ENCODE measurements at regions not wholly inside any gene's neighbourhood (a gene's known extent, or its start where the extent isn't known, plus 50 kb on each side); places are given as distances from the start of the nearest gene placed in this dataset.

GRCh38 chr6:19332806-19333460, 504.2 kb upstream of the ID4 start:
- DNase-seq (ENCODE audit: low spot score), result no peak
- H3K27me3 Mint-ChIP-seq (ENCODE audit: low read depth), result no peaks in the 10 kb centered on the region
- no peaks in the 10 kb centered on the region for H3K4me1 Mint-ChIP-seq (ENCODE audit: low read depth)
- no peak overlapping the region for H3K27ac Mint-ChIP-seq
- H3K9me3 Mint-ChIP-seq, result peaks cover 11% of the 10 kb centered on the region
- no peaks in the 10 kb centered on the region for H3K36me3 Mint-ChIP-seq (ENCODE audit: low read depth)
- no peak overlapping the region for H3K4me3 Mint-ChIP-seq

DNA sequence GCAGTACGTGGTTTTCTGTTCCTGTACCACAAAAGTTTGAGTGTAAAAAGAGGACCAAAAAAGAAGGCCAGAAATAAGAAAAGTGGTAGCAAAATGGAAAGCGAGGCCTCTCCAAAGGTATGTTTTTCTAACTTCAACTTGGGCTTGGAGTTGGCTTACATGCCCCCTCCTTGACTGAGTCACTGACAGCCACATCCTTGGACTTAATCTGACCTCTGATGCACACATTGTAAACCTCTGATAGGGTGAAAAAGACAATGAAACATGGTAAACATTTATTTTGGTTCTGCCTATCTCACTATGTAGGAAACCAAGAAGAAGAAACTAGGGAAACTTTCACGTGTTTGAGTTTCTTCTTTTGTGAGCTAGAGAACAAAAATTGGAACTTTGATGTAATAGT, 503.2 kb upstream of the ID4 start:
- Mint-ChIP-seq H3K9me3 (peaks cover 11% of the 10 kb centered on the region), H3K36me3 (ENCODE audit: low read depth) (no peaks in the 10 kb centered on the region), H3K4me1 (ENCODE audit: low read depth) (no peaks in the 10 kb centered on the region), H3K27me3 (ENCODE audit: low read depth) (no peaks in the 10 kb centered on the region), H3K27ac (no peak overlapping the region), H3K4me3 (no peak overlapping the region)
- DNase-seq (ENCODE audit: low spot score), result no peak

GRCh38 chr6:19336579-19336978, 500.6 kb upstream of the ID4 start:
- no peaks in the 10 kb centered on the region for H3K27me3 Mint-ChIP-seq (ENCODE audit: low read depth)
- no peak overlapping the region for H3K4me3 Mint-ChIP-seq
- DNase-seq (ENCODE audit: low spot score), result no peak
- H3K4me1 Mint-ChIP-seq (ENCODE audit: low read depth), result no peaks in the 10 kb centered on the region
- no peaks in the 10 kb centered on the region for H3K36me3 Mint-ChIP-seq (ENCODE audit: low read depth)
- peaks cover 13% of the 10 kb centered on the region for H3K9me3 Mint-ChIP-seq
- no peak overlapping the region for H3K27ac Mint-ChIP-seq

DNA sequence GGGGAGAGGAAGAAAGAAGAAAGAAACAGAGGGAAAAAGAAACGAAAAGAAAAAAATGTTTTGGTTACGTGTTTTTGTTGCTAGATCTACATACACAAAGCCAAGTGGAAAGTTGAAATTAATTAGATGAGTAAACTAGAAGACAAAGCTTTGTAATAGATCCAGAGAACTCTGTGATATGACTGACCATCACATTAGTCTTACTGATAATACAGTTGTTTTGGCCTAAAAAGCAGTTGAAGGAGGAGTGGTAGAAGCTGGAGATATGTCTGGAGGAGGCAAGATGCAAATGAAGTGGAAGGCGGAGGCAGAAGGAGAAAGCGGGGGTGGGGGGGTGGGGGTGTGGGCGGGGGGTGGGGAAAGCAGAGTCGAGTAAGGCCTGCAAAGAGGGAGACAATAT, 500.1 kb upstream of the ID4 start:
- Mint-ChIP-seq H3K4me3 (no peak overlapping the region), H3K27ac (no peak overlapping the region), H3K4me1 (ENCODE audit: low read depth) (no peaks in the 10 kb centered on the region), H3K27me3 (ENCODE audit: low read depth) (no peaks in the 10 kb centered on the region), H3K9me3 (peaks cover 15% of the 10 kb centered on the region), H3K36me3 (ENCODE audit: low read depth) (no peaks in the 10 kb centered on the region)
- DNase-seq (ENCODE audit: low spot score), result no peak

DNA sequence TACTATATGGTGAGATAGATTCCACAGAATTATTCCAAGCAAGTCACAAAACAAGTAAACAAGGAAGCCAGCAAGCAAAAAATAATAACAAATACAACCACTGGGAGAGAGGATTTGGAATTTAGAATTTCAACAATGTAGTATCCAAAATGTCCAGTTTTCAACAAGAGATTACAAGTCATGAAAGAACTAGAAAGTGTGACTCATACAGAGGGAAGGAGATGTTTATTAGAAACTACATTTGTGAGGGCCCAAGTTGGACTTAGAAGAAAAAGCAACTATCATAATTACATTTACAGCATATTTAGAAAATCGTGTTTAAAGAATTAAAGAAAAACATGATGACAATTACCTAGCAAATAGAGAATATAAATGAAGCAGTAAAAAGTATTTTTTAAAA, 494.6 kb upstream of the ID4 start:
- no peak for DNase-seq (ENCODE audit: low spot score)
- Mint-ChIP-seq H3K27ac (no peak overlapping the region), H3K27me3 (ENCODE audit: low read depth) (no peaks in the 10 kb centered on the region), H3K4me1 (ENCODE audit: low read depth) (no peaks in the 10 kb centered on the region), H3K36me3 (ENCODE audit: low read depth) (no peaks in the 10 kb centered on the region), H3K4me3 (no peak overlapping the region), H3K9me3 (peaks cover 27% of the 10 kb centered on the region)

- H3K9me3 Mint-ChIP-seq, result peaks cover 21% of the 10 kb centered on the region
- DNase-seq (ENCODE audit: low spot score), result no peak
- no peaks in the 10 kb centered on the region for H3K4me1 Mint-ChIP-seq (ENCODE audit: low read depth)
- H3K36me3 Mint-ChIP-seq (ENCODE audit: low read depth), result no peaks in the 10 kb centered on the region
- no peak overlapping the region for H3K4me3 Mint-ChIP-seq
- H3K27ac Mint-ChIP-seq, result no peak overlapping the region
- no peaks in the 10 kb centered on the region for H3K27me3 Mint-ChIP-seq (ENCODE audit: low read depth)
These were observed 487.7 kb upstream of the ID4 start for GRCh38 chr6:19349429-19349828.

- Mint-ChIP-seq H3K27ac (no peak overlapping the region), H3K36me3 (ENCODE audit: low read depth) (no peaks in the 10 kb centered on the region), H3K4me3 (no peak overlapping the region), H3K27me3 (ENCODE audit: low read depth) (no peaks in the 10 kb centered on the region), H3K9me3 (peaks cover 16% of the 10 kb centered on the region), H3K4me1 (ENCODE audit: low read depth) (no peaks in the 10 kb centered on the region)
- DNase-seq (ENCODE audit: low spot score), result no peak
These were observed 483.0 kb upstream of the ID4 start for GRCh38 chr6:19354181-19354580.

GRCh38 chr6:19356692-19357091, 480.5 kb upstream of the ID4 start:
- Mint-ChIP-seq H3K4me1 (ENCODE audit: low read depth) (no peaks in the 10 kb centered on the region), H3K4me3 (no peak overlapping the region), H3K9me3 (peaks cover 5% of the 10 kb centered on the region), H3K27ac (no peak overlapping the region), H3K36me3 (ENCODE audit: low read depth) (no peaks in the 10 kb centered on the region), H3K27me3 (ENCODE audit: low read depth) (no peaks in the 10 kb centered on the region)
- no peak for DNase-seq (ENCODE audit: low spot score)

- DNase-seq (ENCODE audit: low spot score), result no peak
- peaks cover under 1% of the 10 kb centered on the region for H3K9me3 Mint-ChIP-seq
- H3K27ac Mint-ChIP-seq, result no peak overlapping the region
- H3K27me3 Mint-ChIP-seq (ENCODE audit: low read depth), result no peaks in the 10 kb centered on the region
- no peaks in the 10 kb centered on the region for H3K4me1 Mint-ChIP-seq (ENCODE audit: low read depth)
- no peaks in the 10 kb centered on the region for H3K36me3 Mint-ChIP-seq (ENCODE audit: low read depth)
- H3K4me3 Mint-ChIP-seq, result no peak overlapping the region
These were observed 474.8 kb upstream of the ID4 start for GRCh38 chr6:19362396-19362795.

GRCh38 chr6:19368511-19368910, 468.7 kb upstream of the ID4 start:
- H3K27ac Mint-ChIP-seq, result no peak overlapping the region
- H3K9me3 Mint-ChIP-seq, result peaks cover 9% of the 10 kb centered on the region
- H3K4me1 Mint-ChIP-seq (ENCODE audit: low read depth), result no peaks in the 10 kb centered on the region
- no peaks in the 10 kb centered on the region for H3K27me3 Mint-ChIP-seq (ENCODE audit: low read depth)
- no peak overlapping the region for H3K4me3 Mint-ChIP-seq
- H3K36me3 Mint-ChIP-seq (ENCODE audit: low read depth), result no peaks in the 10 kb centered on the region
- DNase-seq (ENCODE audit: low spot score), result no peak

DNA sequence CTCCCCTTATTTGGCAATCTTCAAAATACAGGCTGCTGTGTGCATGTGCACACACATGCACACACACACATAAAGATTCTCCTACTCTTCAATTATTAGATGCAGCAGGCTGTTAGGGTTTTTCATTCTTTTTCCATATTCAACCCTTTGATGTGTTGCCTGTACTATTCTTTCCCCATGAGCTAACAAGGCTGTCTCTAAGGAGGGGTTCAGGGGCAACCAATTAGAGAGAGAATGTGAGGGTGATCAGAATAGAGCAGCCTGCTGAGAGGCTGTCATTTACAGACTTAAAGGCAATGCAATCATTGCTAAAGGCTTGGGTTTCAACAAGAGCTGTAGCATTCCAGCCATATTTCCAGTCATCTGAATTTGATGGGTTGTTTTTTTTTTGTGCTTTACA, 467.4 kb upstream of the ID4 start:
- no peaks in the 10 kb centered on the region for H3K4me1 Mint-ChIP-seq (ENCODE audit: low read depth)
- H3K27ac Mint-ChIP-seq, result no peak overlapping the region
- H3K4me3 Mint-ChIP-seq, result no peak overlapping the region
- DNase-seq (ENCODE audit: low spot score), result no peak
- peaks cover 9% of the 10 kb centered on the region for H3K9me3 Mint-ChIP-seq
- H3K36me3 Mint-ChIP-seq (ENCODE audit: low read depth), result no peaks in the 10 kb centered on the region
- no peaks in the 10 kb centered on the region for H3K27me3 Mint-ChIP-seq (ENCODE audit: low read depth)

- H3K27me3 Mint-ChIP-seq (ENCODE audit: low read depth), result no peaks in the 10 kb centered on the region
- H3K36me3 Mint-ChIP-seq (ENCODE audit: low read depth), result no peaks in the 10 kb centered on the region
- H3K4me3 Mint-ChIP-seq, result no peak overlapping the region
- no peaks in the 10 kb centered on the region for H3K4me1 Mint-ChIP-seq (ENCODE audit: low read depth)
- no peak overlapping the region for H3K27ac Mint-ChIP-seq
- no peak for DNase-seq (ENCODE audit: low spot score)
- peaks cover 9% of the 10 kb centered on the region for H3K9me3 Mint-ChIP-seq
These were observed 466.3 kb upstream of the ID4 start for GRCh38 chr6:19370831-19371230.

DNA sequence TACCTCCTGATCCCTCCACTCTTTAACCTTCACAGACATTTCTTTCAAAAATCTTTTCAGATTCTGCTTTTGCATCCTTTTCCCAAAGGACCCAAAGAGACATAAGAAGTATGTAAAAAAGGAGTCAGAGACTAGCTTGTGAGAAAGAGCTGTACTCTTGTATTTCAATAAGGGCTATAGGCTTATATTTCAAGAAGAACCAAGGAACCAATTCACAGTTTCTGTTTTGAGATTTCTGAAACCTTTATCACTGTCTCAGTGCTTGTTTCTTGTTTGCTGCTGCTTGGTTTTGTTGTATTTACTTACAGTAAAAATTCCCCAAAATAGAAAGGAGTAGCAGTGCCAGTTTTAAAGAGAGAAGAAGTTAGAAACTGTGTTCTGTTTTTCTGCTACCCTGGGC, 461.6 kb upstream of the ID4 start:
- Mint-ChIP-seq H3K4me3 (no peak overlapping the region), H3K27ac (no peak overlapping the region)

GRCh38 chr6:19377722-19378121, 459.4 kb upstream of the ID4 start:
- Mint-ChIP-seq H3K9me3 (no peaks in the 10 kb centered on the region), H3K27me3 (ENCODE audit: low read depth) (no peaks in the 10 kb centered on the region), H3K4me3 (no peak overlapping the region), H3K27ac (no peak overlapping the region), H3K4me1 (ENCODE audit: low read depth) (no peaks in the 10 kb centered on the region), H3K36me3 (ENCODE audit: low read depth) (no peaks in the 10 kb centered on the region)
- no peak for DNase-seq (ENCODE audit: low spot score)

More for the DNA sequence above, 461.6 kb upstream of the ID4 start:
- DNase-seq (ENCODE audit: low spot score), result no peak
- peaks cover 5% of the 10 kb centered on the region for H3K9me3 Mint-ChIP-seq
- H3K36me3 Mint-ChIP-seq (ENCODE audit: low read depth), result no peaks in the 10 kb centered on the region
- H3K4me1 Mint-ChIP-seq (ENCODE audit: low read depth), result no peaks in the 10 kb centered on the region
- no peaks in the 10 kb centered on the region for H3K27me3 Mint-ChIP-seq (ENCODE audit: low read depth)

GRCh38 chr6:19380293-19380692, 456.9 kb upstream of the ID4 start:
- Mint-ChIP-seq H3K4me3 (no peak overlapping the region), H3K27ac (no peak overlapping the region), H3K27me3 (ENCODE audit: low read depth) (no peaks in the 10 kb centered on the region), H3K9me3 (peaks cover 4% of the 10 kb centered on the region), H3K4me1 (ENCODE audit: low read depth) (no peaks in the 10 kb centered on the region), H3K36me3 (ENCODE audit: low read depth) (no peaks in the 10 kb centered on the region)
- no peak for DNase-seq (ENCODE audit: low spot score)

Measured in T-helper 2 cell treated with Interferon-gamma antibody and Interleukin-4, amounts not matched to agents 5 μg/mL and 100 μg/mL, for 36 hours (primary cell).